ENCODE measurements at regions not wholly inside any gene's neighbourhood (a gene's known extent, or its start where the extent isn't known, plus 50 kb on each side); places are given as distances from the start of the nearest gene placed in this dataset.

DNA sequence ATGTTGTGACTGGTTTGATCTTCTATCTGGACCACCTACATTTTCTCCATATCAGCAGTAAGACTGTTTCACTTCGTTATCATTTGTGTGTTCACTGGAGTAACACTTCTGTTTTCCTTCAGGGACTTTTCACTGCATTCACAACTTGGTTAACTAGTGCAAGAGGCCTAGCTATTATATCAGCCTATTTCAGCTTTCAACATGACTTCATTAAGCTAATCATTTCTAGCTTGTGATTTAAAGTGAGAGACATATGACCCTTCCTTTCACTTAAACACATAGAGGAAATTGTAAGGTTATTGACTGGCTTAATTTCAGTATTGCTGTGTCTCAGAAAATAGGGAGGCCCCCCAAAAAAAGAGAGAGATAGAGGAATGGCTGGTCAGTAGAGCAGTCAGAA, 622.8 kb upstream of the NRSN1 start:
- TF ChIP-seq, protein P1, sequence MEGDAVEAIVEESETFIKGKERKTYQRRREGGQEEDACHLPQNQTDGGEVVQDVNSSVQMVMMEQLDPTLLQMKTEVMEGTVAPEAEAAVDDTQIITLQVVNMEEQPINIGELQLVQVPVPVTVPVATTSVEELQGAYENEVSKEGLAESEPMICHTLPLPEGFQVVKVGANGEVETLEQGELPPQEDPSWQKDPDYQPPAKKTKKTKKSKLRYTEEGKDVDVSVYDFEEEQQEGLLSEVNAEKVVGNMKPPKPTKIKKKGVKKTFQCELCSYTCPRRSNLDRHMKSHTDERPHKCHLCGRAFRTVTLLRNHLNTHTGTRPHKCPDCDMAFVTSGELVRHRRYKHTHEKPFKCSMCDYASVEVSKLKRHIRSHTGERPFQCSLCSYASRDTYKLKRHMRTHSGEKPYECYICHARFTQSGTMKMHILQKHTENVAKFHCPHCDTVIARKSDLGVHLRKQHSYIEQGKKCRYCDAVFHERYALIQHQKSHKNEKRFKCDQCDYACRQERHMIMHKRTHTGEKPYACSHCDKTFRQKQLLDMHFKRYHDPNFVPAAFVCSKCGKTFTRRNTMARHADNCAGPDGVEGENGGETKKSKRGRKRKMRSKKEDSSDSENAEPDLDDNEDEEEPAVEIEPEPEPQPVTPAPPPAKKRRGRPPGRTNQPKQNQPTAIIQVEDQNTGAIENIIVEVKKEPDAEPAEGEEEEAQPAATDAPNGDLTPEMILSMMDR (IDR thresholded peaks at IDR 0.05), result no peak
- TF ChIP-seq EP300 (IDR thresholded peaks at IDR 0.05), result no peak
- TF ChIP-seq POLR2A (IDR thresholded peaks at IDR 0.05), result no peak
- TF ChIP-seq POLR2AphosphoS5 (IDR thresholded peaks at IDR 0.05), result no peak

All from sigmoid colon (tissue), 4 donors.